ENCODE measurements at regions not wholly inside any gene's neighbourhood (a gene's known extent, or its start where the extent isn't known, plus 50 kb on each side); places are given as distances from the start of the nearest gene placed in this dataset.

- intact Hi-C loops (cut with DNase I; ENCODE audit: low total_unique reads): no loop called here
- Histone ChIP-seq H3K36me3 (no peaks in the 10 kb centered on the region), H3K27me3 (no peaks in the 10 kb centered on the region), H3K9me3 (no peaks in the 10 kb centered on the region), H3K4me3 (no peak overlapping the region), H3K4me1 (no peaks in the 10 kb centered on the region), H3K27ac (no peak overlapping the region)
- no peak for DNase-seq
- TF ChIP-seq POLR2A (IDR thresholded peaks at IDR 0.05) (no peak), CTCF (IDR thresholded peaks at IDR 0.05) (no peak)
Measured at GRCh38 chr13:111573801-111574200, 253.4 kb downstream of the TEX29 start.

- no peak for TF ChIP-seq CTCF (IDR thresholded peaks at IDR 0.05)
- Histone ChIP-seq H3K4me3 (no peak overlapping the region), H3K27me3 (no peaks in the 10 kb centered on the region), H3K4me1 (no peaks in the 10 kb centered on the region), H3K9me3 (no peaks in the 10 kb centered on the region), H3K36me3 (no peaks in the 10 kb centered on the region), H3K27ac (no peak overlapping the region)
- intact Hi-C loops (cut with DNase I; ENCODE audit: low total_unique reads): no loop called here
- no peak for DNase-seq
Measured at GRCh38 chr13:111575276-111575675, 254.8 kb downstream of the TEX29 start.

- H3K36me3 ChIP-seq: no peaks in the 10 kb centered on the region
- no peak overlapping the region for H3K27ac ChIP-seq
- DNase-seq: no peak
- intact Hi-C loops (cut with DNase I; ENCODE audit: low total_unique reads): no loop called here
- no peaks in the 10 kb centered on the region for H3K4me1 ChIP-seq
- H3K27me3 ChIP-seq: no peaks in the 10 kb centered on the region
- TF ChIP-seq POLR2A (IDR thresholded peaks at IDR 0.05) (no peak), CTCF (IDR thresholded peaks at IDR 0.05) (no peak)
- no peaks in the 10 kb centered on the region for H3K9me3 ChIP-seq
- no peak overlapping the region for H3K4me3 ChIP-seq
Measured at GRCh38 chr13:111575719-111576118, 255.3 kb downstream of the TEX29 start.

- no peak for DNase-seq
Measured at GRCh38 chr13:111577208-111577828, 256.9 kb downstream of the TEX29 start.

More at GRCh38 chr13:111577208-111577828, 256.9 kb downstream of the TEX29 start:
- no peaks in the 10 kb centered on the region for H3K27me3 ChIP-seq
- H3K36me3 ChIP-seq: no peaks in the 10 kb centered on the region
- intact Hi-C loops (cut with DNase I; ENCODE audit: low total_unique reads): no loop called here
- H3K27ac ChIP-seq: no peak overlapping the region
- H3K4me1 ChIP-seq: no peaks in the 10 kb centered on the region
- TF ChIP-seq CTCF (IDR thresholded peaks at IDR 0.05): no peak
- no peak for TF ChIP-seq POLR2A (IDR thresholded peaks at IDR 0.05)
- H3K9me3 ChIP-seq: no peaks in the 10 kb centered on the region
- no peak overlapping the region for H3K4me3 ChIP-seq

All from uterus (tissue), 3 donors.